ENCODE measurements at regions not wholly inside any gene's neighbourhood (a gene's known extent, or its start where the extent isn't known, plus 50 kb on each side); places are given as distances from the start of the nearest gene placed in this dataset.

DNA sequence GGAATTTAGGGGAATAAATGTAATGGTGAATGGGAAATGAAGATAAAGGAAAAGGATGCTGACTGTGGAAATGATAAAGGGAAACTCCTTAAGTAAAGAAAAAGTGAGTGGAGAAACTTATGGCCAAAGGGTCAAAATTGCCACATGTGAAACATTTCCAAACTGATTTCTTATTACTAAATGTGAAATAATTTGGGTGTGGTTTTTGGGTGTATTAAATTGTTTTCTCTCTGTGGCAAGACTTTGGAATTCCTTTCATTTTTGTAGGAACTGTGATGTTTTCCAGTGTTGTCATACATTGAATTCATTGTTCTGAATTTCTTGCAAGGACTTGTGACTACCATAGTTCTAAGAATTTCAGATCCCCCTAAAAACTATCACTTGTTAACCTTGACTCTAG is 1891.5 kb upstream of the SEL1L start:
- no peak for TF ChIP-seq EZH2 (IDR thresholded peaks at IDR 0.05; ENCODE audit: borderline replicate concordance)
- TF ChIP-seq, protein P1, sequence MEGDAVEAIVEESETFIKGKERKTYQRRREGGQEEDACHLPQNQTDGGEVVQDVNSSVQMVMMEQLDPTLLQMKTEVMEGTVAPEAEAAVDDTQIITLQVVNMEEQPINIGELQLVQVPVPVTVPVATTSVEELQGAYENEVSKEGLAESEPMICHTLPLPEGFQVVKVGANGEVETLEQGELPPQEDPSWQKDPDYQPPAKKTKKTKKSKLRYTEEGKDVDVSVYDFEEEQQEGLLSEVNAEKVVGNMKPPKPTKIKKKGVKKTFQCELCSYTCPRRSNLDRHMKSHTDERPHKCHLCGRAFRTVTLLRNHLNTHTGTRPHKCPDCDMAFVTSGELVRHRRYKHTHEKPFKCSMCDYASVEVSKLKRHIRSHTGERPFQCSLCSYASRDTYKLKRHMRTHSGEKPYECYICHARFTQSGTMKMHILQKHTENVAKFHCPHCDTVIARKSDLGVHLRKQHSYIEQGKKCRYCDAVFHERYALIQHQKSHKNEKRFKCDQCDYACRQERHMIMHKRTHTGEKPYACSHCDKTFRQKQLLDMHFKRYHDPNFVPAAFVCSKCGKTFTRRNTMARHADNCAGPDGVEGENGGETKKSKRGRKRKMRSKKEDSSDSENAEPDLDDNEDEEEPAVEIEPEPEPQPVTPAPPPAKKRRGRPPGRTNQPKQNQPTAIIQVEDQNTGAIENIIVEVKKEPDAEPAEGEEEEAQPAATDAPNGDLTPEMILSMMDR (IDR thresholded peaks at IDR 0.05; ENCODE audit: poor library complexity) = no peak
- no peak for TF ChIP-seq EZH2phosphoT487 (IDR thresholded peaks at IDR 0.05; ENCODE audit: low read depth, severe bottlenecking, unreplicated experiment)
